8988T (cell line): ENCODE measurements at regions not wholly inside any gene's neighbourhood (a gene's known extent, or its start where the extent isn't known, plus 50 kb on each side); places are given as distances from the start of the nearest gene placed in this dataset.

ENCODE experiments used
- DNase-seq: peaks from one replicate; pipeline ENCODE4 v3.0.0; 2011

DNA sequence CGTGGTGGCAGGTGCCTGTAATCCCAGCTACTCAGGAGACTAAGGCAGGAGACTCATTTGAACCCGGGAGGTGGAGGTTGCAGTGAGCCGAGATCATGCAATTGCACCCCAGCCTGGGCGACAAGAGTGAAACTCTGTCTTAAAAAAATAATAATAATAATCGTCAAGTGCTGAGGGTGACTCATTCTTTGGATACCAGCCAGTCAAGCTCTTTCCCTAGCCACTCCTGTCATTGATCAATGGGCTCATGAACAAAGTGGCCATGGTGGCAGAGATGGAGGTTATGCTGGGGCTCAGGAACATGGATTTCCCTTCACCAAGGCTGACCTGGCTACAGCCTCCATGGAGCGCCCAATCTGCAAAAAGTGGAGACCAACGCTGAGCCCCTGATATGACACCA lies 94.5 kb upstream of the HAAO start:
- no peak for DNase-seq

DNA sequence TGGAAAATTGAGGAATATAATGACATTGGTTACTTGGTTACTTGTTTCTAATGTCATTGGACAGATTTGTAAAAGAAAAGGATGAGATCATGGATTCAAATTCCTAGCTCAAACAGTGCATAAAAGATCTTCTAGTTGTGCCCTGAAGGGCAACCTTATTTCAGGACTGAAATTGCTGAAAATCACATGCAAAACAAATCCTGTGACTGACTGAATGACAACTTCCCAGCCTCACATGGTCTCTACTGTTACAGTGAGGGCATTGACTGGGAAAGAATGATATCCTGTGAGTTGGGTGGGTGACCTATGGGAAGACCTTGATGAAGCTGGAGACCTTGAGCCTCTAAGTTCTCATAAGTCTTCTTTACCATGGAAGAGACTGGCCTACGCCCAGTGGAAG lies 90.4 kb upstream of the HAAO start:
- DNase-seq = no peak

DNA sequence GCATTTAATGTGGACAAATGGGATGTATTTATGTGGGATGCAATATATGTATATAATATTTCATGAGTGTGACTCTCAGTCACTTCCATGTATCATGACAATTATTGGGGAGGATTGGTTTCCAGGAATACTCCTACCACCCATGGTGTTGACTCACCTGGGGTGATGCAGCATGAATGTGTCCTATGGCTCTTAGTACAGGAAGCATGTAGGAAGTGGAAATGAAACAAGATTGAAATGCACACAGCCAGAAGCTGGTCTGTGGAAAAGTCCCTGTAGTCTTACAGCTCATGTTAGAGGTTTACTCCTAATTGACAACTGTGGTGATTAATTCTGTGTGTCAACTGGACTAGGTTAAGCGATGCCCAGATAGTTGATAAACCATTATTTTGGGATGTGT lies 89.3 kb upstream of the HAAO start:
- no peak for DNase-seq

DNA sequence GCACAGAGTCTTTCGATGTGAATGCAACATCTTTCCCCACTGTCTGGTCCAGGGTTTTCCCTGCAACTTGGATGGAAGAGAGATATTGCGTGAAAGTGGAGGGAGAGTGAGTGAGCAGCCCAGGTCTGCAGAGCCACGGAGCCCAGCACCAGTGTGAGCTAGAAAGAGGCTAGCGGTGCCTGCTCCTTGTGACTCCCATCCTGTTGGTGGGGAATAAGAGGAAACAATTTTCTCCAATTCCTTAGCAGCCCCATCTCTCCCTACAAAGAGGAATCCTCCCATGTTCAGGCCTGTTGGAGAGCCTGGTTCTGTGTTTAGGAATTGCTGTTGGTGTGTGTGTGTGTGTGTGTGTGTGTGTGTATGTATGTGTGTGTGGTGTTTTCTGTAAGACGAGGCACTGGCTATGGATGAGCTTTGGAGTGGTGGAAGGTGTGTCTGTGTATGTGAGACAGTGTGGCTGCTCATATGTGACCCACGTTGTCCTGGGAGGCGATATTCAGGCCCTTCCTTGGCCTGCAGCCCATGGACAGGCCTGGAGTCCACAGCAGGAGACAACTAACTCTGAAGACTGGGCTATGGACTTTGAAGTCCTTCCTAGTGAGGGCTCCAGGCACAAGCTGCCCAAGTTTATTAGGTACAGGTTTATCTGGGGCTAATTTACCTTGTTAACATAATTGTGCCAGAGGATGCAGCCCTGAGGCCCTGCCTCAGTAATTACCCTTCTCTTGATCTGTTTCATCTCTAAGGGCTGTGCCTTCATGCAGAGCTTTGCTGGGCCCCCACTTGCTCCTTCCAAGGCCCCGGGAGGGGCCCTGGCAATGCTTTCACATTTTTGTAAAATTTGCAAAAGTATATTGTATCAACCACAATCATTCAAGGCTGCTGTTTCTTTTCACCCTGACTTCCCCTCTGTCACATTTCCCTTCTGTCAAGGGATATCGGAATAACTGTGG lies 88.6 kb upstream of the HAAO start:
- DNase-seq = no peak

DNA sequence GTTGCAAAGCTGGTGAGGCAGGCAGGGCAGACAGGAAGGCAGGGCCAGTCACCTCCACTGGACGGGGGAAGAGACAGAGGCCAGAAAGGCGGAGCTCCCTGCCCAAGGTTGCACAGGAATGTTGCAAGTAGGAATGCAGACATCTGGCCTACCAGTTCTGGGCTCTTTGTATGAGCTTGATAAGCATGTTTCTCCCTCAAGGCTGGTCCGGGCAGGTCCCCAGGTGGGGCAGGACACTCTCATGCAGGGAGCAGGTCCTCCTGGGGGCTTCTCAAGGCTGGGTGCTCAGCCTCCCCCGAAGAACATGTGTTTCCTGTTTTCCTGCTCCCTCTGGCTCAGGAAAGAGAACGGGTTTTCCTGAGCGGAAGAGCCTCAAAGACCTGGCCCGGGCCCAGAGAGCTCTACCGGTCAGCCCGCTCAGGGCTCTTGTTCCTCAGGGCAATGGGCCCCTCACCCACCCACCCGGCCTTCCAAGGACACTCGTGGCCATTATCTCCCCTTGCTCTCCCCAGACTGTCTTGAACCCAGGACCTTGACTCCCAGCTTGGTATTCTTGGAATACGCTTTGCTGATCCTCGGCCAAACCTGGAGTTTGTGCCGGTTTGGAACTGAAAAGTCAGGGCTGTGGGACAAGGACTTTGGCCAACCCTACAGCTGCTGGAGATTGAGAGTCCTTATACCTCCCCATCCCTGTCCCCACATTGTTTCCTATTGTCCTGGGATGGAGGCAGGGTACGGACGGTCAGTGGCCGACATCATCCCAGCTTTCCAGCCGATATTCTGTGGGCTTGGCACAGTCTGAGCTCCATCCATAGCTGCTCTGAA lies 87.7 kb upstream of the HAAO start:
- no peak for DNase-seq

DNA sequence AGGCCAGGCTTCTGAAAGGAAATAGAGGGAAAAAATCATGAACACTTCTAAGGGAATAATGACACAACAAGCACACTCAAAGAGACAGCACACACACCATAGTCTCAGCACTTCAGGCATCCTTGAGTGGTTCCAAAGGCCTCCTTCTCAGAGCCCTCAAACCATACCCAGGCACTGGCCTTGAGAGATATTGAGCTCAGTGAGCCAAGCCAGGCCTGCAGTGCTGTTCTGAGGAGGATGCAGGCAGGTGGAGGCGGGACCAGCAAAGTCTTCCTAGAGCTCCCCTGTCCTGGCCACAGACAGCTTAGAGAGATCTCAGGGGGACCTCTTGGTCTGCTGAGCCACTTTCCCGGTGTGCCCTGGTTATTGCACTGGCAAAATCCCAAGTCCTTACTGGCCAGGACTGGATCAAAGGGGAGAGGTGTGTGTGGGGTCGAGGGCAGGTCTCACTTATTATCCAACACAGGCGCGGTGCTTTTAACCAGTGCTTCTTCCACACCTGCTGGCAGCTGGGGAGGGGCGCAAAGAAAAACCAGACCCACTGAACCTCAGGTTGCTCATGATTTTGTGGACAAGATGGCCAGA lies 86.8 kb upstream of the HAAO start:
- DNase-seq = no peak

DNA sequence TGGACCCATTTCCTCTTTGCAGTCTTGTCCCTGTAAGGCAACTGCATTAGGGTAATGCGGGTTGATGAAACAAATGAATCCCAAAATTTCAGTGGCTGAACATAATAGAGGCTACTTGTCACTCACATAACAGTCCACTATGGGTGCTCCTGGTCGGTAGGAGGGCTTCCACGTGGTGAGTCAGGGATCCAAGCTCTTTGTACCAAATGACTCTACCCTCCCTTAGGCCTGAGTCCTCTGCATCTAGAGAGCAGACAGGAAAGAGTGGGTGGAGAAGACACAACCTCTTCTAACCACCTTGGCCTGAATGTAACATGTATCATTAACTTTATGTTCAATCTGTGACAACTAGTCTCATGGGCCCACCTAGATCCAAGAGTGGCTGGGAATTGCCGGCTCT lies 86.2 kb upstream of the HAAO start:
- DNase-seq = no peak

DNA sequence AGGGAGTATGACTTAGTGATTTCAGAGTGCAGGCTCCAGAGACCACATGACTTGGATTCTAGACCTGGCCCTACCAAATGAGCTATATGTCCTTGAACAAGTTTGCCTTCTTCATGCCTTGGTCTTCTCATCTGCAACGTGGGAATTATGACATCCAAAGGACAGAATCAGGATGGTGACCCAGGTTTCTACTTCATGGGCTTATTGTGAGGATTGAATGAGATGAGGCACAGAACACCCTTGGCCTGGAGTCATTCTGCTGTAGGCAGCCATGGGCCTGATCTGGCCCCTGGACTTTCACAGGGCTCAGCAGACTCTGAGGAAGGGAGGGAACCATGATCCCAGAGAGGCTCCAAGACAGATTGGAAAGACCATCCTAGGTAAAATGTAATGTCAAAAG lies 85.6 kb upstream of the HAAO start:
- DNase-seq = no peak

DNA sequence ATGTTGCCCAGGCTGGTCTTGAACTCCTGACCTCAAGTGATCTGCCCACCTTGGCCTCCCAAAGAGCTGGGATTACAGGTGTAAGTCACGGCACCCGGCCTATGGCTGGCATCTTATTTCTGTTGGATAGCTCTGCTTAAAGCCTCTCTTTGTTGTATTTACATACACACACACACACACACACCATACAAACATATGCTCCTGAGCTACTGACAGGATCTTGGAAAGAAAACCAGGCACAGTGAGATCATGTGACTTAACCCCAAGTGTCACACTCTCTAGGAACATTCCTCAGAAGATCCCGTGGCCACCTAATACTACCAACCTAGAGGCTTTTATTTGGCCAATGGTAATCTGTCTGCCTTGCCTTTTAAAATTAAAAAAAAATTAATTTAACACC lies 85.1 kb upstream of the HAAO start:
- no peak for DNase-seq

DNA sequence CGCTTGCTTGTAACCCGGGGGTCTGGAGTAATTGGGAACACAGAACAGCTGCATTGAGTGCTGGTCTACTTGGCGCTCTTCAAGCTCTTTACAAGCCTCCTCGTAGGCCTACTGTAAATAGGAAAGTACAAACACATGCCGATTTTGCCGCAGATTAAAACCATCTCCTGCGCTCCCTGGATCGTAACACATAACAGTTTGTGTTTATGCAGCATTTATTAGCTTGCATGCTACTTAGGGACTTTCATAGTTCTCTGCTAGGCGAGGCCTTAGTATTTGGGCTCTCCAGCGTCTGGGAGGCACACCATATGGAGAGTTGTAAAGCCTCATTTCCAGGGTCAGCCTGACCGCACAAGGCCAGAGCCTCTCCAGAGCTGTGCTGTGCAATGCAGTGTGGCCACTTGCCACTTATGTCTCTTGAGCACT lies 84.0 kb upstream of the HAAO start:
- DNase-seq = no peak

DNA sequence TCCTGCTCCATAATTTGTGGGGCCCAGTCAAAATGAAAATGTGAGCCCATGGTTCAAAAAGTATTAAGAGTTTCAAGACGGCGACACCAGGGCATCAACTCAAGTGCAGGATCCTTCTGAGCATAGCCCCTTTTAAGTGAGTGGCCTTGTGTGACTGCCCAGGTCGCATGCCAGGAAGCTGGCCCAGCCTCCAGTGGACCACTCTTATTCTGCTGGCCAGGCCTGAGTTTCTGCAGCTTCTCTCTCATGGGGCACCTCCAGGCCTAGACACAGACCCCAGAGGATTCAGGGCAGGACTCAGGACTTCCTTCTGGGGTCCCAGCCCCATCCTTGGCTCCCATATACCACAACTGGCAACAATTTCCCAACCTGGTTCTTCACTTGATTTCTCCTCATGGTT lies 83.5 kb upstream of the HAAO start:
- DNase-seq = no peak

DNA sequence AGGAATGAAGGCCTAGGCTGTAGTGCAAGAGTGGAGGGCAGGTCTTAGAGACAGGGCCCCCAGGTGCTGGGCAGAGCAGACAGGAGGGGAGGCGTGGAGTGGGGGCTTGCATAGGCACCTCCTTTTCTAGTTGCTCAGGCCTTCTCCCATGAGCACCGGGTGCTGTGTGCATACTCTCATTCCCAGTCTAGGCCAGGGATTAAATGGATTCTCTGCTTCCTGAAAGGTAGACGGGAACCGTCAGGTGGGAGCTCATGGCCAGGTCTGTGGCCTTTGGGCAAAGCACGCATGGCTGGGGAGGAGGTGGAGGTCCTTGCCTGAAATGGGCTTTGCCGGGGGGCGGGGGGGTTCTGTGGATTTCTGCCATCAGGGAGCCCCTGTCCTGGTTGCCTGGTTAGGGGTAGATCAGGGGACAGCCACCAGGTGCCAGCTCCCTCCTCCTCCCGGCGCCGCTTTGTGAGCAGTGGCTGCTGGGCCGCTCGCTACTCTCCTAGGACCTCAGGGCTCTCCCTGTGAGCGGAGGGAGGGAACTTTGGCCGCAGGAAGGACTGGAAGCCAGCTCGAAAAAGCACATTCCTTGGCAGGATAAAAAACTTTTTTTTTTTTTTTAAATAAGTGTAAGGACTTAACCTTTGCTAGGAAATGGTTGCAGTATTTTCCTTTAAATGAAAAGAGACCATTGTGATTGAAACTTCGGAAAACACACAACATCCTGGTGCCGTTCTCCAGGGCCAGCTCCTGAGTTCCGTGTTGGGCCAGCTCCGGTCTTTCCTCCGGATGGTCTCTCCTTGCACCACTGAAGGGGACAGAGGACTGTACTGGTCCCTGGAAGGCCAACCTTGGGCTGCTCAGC lies 82.8 kb upstream of the HAAO start:
- no peak for DNase-seq

DNA sequence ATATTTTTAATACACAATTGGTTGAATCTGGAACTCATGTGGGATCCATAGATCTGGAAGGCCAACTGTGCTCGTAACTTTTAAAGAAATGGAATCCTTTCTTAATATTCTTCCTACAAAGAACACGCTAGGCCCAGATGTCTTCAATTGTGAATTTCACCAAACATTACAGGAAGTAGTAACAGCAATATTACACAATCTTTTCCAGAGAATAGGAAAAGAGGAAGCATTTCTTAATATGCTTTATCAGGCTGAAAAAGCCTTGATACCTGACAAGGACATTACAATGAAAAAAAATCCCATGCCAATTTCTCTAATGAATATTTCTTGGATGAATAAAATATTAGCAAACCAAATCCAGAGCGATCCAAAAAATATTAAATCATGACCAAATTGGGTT lies 80.3 kb upstream of the HAAO start:
- no peak for DNase-seq

DNA sequence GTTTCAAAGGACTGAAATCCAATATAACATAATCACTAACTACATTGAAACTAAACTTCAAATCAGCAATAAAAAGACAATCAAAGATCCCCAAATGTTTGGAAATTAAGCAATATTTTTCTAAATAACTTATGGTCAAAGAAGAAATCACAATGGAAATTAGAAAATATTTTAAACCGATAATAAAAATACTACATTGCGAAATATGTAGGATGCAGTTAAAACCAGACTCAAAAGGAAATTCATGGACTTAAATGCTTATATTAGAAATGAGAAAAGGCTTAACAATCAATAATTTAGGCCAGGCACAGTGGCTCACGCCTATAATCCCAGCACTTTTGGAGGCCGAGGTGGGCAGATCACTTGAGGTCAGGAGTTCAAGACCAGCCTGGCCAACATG lies 79.0 kb upstream of the HAAO start:
- no peak for DNase-seq

DNA sequence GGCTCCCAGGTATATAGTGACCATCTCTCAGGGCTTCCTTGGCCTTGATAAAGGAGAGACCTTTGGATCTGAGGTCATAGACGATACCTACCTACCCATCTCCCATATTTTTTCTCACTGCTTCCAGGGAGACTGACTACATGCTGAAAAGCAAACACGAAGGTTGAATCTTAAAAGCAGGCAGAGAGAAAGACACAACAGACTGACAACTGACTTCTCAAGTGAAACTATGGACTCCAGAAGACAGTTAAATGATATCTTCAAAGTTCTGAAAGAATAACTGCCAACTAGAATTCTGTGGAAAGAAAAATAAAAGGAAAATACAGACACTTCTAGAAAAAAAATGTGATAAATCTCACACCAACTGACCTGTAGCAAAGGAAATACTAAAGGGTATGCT lies 76.5 kb upstream of the HAAO start:
- no peak for DNase-seq

DNA sequence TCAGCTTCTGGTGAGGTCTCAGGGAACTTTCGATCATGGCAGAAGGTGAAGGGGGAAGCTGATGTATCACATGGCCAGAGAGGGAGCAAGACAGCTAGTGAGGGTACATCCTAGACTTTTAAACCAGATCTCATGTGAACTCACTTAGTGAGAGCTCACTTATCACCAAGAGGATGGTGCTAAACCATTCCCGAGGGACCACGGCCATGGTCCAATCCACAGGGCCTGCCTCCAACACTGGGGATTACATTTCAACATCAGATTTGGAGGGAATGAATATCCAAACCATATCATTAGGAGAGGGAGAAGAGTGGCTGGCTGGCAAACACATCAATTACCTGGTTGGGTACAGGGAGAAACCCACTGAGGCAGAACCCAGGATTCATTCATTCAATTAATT lies 75.7 kb upstream of the HAAO start:
- DNase-seq = no peak

DNA sequence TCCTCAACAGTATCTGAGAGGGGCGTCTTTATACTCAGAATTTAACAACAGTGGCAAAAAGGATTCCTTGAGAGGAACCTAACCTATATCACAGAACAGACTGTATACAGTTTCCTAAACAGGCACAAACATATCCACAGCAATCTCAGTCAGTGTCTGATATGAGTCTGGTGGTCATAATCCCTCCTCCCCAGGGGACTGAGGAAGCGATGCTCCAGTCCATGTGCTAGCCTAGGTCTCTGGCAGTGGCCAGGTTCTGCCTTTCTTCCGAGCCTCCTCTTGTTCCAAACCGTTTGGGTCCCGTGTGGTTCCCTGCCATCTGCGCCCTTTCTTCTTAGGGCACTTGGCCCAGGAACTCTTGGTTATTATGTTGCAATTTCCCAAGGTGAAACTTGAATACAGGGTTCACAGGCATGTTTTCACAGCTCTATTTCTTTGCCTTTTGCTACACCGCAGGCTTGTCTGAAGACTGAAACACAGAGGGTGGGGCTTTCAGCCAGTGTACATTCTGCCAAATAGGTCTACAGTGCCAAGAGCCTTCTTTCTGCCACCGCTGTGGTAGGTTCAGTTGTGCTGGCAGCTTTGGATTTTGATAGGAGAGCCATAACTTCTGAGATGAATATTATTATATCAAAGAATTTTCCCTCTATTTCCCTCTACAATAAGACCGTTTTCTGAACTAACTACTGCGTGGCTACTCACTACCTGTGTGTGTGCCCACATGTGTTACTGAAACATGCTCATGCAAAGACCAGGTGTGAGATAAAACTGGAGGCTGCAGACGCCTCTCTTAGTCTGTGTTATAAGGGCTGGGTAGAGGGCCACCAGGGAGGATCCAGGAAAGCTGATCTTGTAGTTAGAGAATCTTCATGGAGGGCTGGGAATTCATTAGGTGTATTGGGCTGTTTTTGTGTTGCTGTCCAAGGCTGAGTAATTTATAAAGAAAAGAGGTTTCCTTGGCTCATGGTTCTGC lies 75.0 kb upstream of the HAAO start:
- no peak for DNase-seq

DNA sequence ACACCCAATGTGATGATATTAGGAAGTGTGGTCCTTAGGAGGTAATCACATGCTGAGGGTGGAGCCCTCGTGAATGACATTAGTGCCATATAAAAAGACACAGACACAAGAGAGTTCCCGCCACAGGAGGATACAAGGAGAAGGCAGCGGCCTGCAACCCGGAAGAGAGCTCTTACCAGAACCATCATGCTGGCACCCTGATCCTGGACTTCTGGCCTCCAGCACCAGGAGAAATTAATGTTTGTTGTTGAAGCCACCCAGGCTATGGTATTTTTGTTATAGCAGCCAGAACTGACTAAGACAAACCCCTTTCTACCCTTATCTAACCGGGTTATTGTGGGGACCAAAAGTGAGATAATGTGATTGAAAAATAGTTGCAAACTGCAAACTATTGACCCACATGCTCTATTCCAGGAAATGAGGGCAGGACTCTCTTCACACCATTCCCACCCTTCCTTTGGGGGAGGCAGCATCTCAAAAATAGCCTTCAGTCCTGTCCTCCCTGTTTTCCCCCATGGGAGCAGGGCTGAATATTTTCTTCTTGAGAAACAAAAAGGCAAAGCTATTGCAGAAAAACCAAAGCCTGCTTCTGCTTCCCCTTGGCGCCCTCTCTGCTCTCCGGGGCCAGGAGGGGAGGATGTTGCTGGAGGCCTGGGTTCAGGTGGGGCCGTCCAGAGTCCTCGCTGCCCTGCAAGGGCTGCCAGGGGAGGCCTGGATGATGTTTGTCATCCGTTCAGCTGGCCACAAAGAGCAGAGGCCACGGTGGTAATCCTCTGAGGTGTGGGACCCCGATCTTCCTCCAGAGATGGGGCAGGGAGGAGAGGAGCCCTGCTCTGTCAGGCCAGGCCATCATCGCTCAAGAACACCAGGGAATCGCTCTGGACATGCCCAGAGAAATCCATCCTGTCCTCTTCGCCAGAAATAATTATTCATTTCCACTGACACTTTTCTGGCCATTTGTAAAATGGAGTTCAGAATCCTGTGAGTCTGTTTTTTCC lies 73.8 kb upstream of the HAAO start:
- DNase-seq = no peak

DNA sequence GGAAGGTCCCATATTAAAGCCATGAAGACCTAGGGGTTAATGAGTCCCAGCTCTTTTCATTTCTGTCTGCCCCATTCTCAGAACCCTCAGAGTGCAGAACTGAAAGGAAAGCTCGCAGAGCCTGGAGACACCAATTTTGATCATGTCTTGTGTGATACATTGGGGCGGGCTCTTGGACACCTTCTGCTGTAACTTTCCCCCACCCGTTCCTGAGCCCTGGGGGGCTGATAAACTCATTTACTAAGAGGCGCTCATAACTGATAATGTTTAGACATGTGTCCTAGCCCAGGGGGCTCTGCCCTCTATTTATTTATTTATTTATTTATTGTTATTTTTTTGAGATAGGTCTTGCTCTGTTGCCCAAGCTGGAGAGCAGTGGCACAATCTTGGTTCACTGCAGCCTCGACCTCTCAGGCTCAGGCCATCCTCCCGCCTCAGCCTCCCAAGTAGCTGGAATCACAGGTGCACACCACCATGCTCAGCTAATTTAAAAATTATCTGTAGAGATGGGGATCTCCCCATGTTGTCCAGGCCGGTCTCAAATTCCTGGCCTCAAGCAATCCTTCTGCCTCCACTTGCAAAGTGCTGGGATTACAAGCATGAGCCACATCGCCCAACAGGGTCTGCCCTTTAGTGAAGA lies 72.4 kb upstream of the HAAO start:
- DNase-seq = no peak

DNA sequence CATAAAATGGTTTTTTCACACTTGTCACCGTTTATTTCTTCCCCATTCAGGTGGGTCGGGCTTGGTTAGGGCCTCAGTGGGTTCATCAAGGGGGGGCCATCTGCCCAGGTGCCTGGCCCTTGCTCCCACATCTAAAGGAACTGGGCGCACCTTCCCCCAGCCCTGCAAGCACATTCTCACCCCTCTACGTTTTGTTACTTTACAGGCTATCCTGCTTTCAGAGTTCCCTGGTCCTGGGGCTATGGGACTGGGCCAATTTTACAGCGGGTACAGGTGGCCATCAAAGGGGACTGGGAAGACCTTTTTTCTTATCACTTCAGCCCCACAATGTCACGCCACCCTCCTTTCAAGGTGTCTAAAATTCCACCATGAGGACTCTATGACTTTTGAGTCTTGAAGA lies 71.8 kb upstream of the HAAO start:
- DNase-seq = no peak
